Gastroesophageal sphincter (tissue), 4 donors: ENCODE measurements at regions not wholly inside any gene's neighbourhood (a gene's known extent, or its start where the extent isn't known, plus 50 kb on each side); places are given as distances from the start of the nearest gene placed in this dataset.
"Not testable (repeated sequence)": the region's sequence is repeated elsewhere in the genome, so short reads cannot be mapped to it uniquely, and the experiment has no call there.

Source experiments
- ATAC-seq: fragments of 150-250 bp; one replicate; pipeline ENCODE4 v1.9.1; 2016; ENCODE audit warnings: mild to moderate bottlenecking, moderate library complexity
- H3K27ac ChIP-seq, 4 donors: fragments of 200-600 bp; sonication (generic) in 3 of 4; 1 replicate in 3 of 4; 2 replicates in 1 of 4; pipeline ENCODE4 v1.5.1; 2016 to 2019
- H3K27me3 ChIP-seq: fragments of 200-600 bp; sonication (generic); one replicate; pipeline ENCODE4 v1.5.1; 2019
- H3K36me3 ChIP-seq, 2 donors: fragments of 200-600 bp; sonication (generic); one replicate each; pipeline ENCODE4 v1.5.1; 2019; ENCODE audit warnings: control low read depth in 1 of 2
- H3K4me1 ChIP-seq, 3 donors: fragments of 200-600 bp; sonication (generic); 1 replicate in 2 of 3; 2 replicates in 1 of 3; pipeline ENCODE4 v1.5.1; 2016 to 2019; ENCODE audit warnings: control low read depth in 2 of 3
- H3K4me3 ChIP-seq, 2 donors: fragments of 200-600 bp; sonication (generic); one replicate each; pipeline ENCODE4 v1.5.1; 2019; ENCODE audit warnings: mild to moderate bottlenecking in 1 of 2, moderate library complexity in 1 of 2
- H3K9me3 ChIP-seq, 3 donors: fragments of 200-600 bp; sonication (generic); one replicate each; pipeline ENCODE4 v1.5.1; 2017 to 2019; ENCODE audit warnings: control low read depth in 2 of 3
- CTCF ChIP-seq, 4 experiments: fragments of 200-600 bp in 2 of 4; fragments of 450-650 bp in 2 of 4; sonication (generic) in 1 of 4; IDR thresholded peaks; one replicate each; pipeline ENCODE4 v1.5.1; 2017 to 2019; ENCODE audit warnings: antibody characterized with exemption in 4 of 4, mild to moderate bottlenecking in 2 of 4, moderate library complexity in 2 of 4
- EP300 ChIP-seq: sonication (generic); formaldehyde crosslinking; IDR thresholded peaks from one replicate; pipeline ENCODE4 v1.6.1; 2017; ENCODE audit warnings: antibody characterized with exemption, mild to moderate bottlenecking
- POLR2A ChIP-seq, 2 donors: fragments of 450-650 bp; IDR thresholded peaks; one replicate each; pipeline ENCODE4 v1.6.1; 2017; ENCODE audit warnings: antibody characterized with exemption in 2 of 2, mild to moderate bottlenecking in 2 of 2, moderate library complexity in 1 of 2
- POLR2AphosphoS5 ChIP-seq: sonication (generic); formaldehyde crosslinking; IDR thresholded peaks from one replicate; pipeline ENCODE4 v1.6.1; 2017; ENCODE audit warnings: antibody characterized with exemption
- WGBS, 2 donors: methylation state at CpG; one replicate each; pipeline ENCODE4 v1.1.5; 2018; ENCODE audit warnings: low coverage in 1 of 2; 5-methylcytosine and 5-hydroxymethylcytosine counted together

GRCh38 chr3:152770296-152770695 lies 64.6 kb upstream of the P2RY1 start:
- Histone ChIP-seq H3K4me3 (no peak overlapping the region), H3K36me3 (no peaks in the 10 kb centered on the region), H3K27me3 (no peaks in the 10 kb centered on the region), H3K9me3 (peaks cover 0 to 4% (median 0%) of the 10 kb centered on the region in 3 donors), H3K27ac (no peak overlapping the region), H3K4me1 (no peaks in the 10 kb centered on the region)
- TF ChIP-seq EP300: no peak
- no peak for TF ChIP-seq CTCF (IDR thresholded peaks at IDR 0.05)
- no peak for TF ChIP-seq POLR2AphosphoS5
- no peak for TF ChIP-seq POLR2A (IDR thresholded peaks at IDR 0.05)
- ATAC-seq: no peak
- 74 to 89% methylated on average over 2 of the region's 2 CpGs for WGBS, 2 donors

DNA sequence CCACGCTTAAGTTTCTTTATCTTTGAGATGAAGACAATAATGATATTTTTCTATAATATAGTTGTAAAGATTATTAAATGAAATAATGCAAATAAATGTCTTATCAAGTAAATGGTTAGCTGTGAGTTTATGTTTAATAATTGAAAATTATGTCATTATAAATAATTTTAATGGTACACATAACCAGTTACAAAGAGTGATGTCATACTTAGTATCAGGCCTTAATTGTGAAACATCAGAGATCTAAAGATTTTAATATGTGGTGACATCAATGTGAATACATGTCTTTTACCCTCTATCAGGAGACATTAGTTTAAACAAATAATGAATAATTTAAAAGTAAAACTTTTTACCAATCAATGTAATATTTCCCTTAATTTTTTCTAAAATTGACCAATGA lies 63.8 kb upstream of the P2RY1 start:
- no peaks in the 10 kb centered on the region for H3K9me3 ChIP-seq
- WGBS, 2 donors: 85 to 100% methylated on average over 1 of the region's 1 CpG
- no peak overlapping the region for H3K27ac ChIP-seq
- no peak for TF ChIP-seq CTCF (IDR thresholded peaks at IDR 0.05)
- TF ChIP-seq POLR2AphosphoS5: no peak
- TF ChIP-seq POLR2A (IDR thresholded peaks at IDR 0.05): no peak
- no peak for TF ChIP-seq EP300
- H3K4me1 ChIP-seq: no peaks in the 10 kb centered on the region
- H3K36me3 ChIP-seq: no peaks in the 10 kb centered on the region
- ATAC-seq: no peak
- H3K4me3 ChIP-seq: no peak overlapping the region
- no peaks in the 10 kb centered on the region for H3K27me3 ChIP-seq

- H3K9me3 ChIP-seq: no peaks in the 10 kb centered on the region
- H3K4me3 ChIP-seq: no peak overlapping the region
- no peak overlapping the region for H3K27ac ChIP-seq
- H3K27me3 ChIP-seq: no peaks in the 10 kb centered on the region
- TF ChIP-seq POLR2AphosphoS5 (no peak), CTCF (IDR thresholded peaks at IDR 0.05) (no peak), POLR2A (IDR thresholded peaks at IDR 0.05) (no peak), EP300 (no peak)
- 21 to 38% methylated on average over 1 to 2 of the region's 2 CpGs for WGBS, 2 donors
- no peaks in the 10 kb centered on the region for H3K36me3 ChIP-seq
- ATAC-seq: no peak
- H3K4me1 ChIP-seq: no peaks in the 10 kb centered on the region
These were observed 62.2 kb upstream of the P2RY1 start for GRCh38 chr3:152772674-152773225.

- TF ChIP-seq EP300 (no peak), POLR2A (IDR thresholded peaks at IDR 0.05) (no peak), CTCF (IDR thresholded peaks at IDR 0.05) (no peak)
- Histone ChIP-seq H3K36me3 (no peaks in the 10 kb centered on the region), H3K27me3 (no peaks in the 10 kb centered on the region), H3K4me3 (no peak overlapping the region), H3K27ac (no peak overlapping the region), H3K9me3 (no peaks in the 10 kb centered on the region), H3K4me1 (no peaks in the 10 kb centered on the region)
- no peak for ATAC-seq
These were observed 61.3 kb upstream of the P2RY1 start for GRCh38 chr3:152773633-152774032.

- H3K4me1 ChIP-seq, H3K9me3 ChIP-seq, H3K4me3 ChIP-seq, H3K36me3 ChIP-seq, H3K27ac ChIP-seq, ATAC-seq, H3K27me3 ChIP-seq: not testable (repeated sequence)
- 90 to 95% methylated on average over 4 of the region's 4 CpGs for WGBS, 2 donors
These were observed 60.7 kb upstream of the P2RY1 start for GRCh38 chr3:152774230-152774629.

DNA sequence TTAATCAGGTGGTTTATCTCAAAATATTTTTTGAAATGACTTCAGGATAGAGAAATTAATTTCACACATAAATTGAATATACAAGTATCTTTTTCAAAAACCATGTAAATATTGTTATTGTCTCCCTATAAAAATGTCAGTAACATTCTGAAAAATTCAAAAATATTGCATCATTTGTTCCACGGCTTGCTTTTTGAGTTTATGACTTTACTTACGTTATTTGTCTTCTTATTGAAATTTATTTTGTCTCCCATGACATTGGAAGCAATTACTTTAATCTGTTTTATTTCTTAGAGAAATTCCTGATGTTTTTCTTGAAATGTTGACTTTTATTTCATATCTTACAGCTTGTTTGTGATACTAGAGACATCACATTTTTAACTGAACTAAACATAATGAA lies 56.9 kb upstream of the P2RY1 start:
- H3K9me3 ChIP-seq: no peaks in the 10 kb centered on the region
- WGBS, 2 donors: 55 to 75% methylated on average over 2 of the region's 2 CpGs
- no peaks in the 10 kb centered on the region for H3K4me1 ChIP-seq
- H3K27ac ChIP-seq: no peak overlapping the region
- H3K4me3 ChIP-seq: no peak overlapping the region
- TF ChIP-seq CTCF (IDR thresholded peaks at IDR 0.05) (no peak), POLR2A (IDR thresholded peaks at IDR 0.05) (no peak)
- H3K27me3 ChIP-seq: no peaks in the 10 kb centered on the region
- ATAC-seq: no peak
- H3K36me3 ChIP-seq: no peaks in the 10 kb centered on the region
